ENCODE measurements at regions not wholly inside any gene's neighbourhood (a gene's known extent, or its start where the extent isn't known, plus 50 kb on each side); places are given as distances from the start of the nearest gene placed in this dataset.

GRCh38 chr17:6322316-6322715, 112.6 kb downstream of the AIPL1 start:
- ChIA-PET CTCF (interaction anchor here (0.7 to 1.1 kb wide), 2 partner anchors 17 to 32 kb away, joined by 4 to 5 read pairs; no protein-coding TSS in a partner anchor), POLR2A (no interaction called here)
- Histone ChIP-seq H2AFZ (ENCODE audit: low read depth, low read length) (no peak overlapping the region), H3K9me3 (replicated peaks; ENCODE audit: control insufficient read depth, insufficient read depth, low read length) (no peaks in the 10 kb centered on the region), H3K27ac (ENCODE audit: insufficient read depth, low read depth, low read length) (no peak overlapping the region), H3K27me3 (ENCODE audit: control insufficient read depth in 2 of 2, insufficient read depth in 2 of 2, low read length in 2 of 2) (peaks cover 4% of the 10 kb centered on the region in 2 experiments), H4K20me1 (replicated peaks; ENCODE audit: control insufficient read depth, extremely low read depth, insufficient read depth, low read length) (no peaks in the 10 kb centered on the region), H3K4me2 (ENCODE audit: insufficient read depth, low read length) (no peak overlapping the region), H3K4me3 (replicated peaks in 1 of 3; ENCODE audit: insufficient read depth in 1 of 3, low read depth in 1 of 3, low read length in 3 of 3) (no peak overlapping the region), H3K9ac (replicated peaks; ENCODE audit: extremely low read depth, insufficient read depth, low read length) (no peak overlapping the region), H3K9me1 (replicated peaks; ENCODE audit: control insufficient read depth, extremely low read depth, insufficient read depth, low read length) (no peaks in the 10 kb centered on the region), H3K79me2 (ENCODE audit: control insufficient read depth, insufficient read depth, low read length) (no peaks in the 10 kb centered on the region), H3K36me3 (ENCODE audit: control insufficient read depth in 2 of 2, extremely low read depth in 1 of 2, insufficient read depth in 2 of 2, low read length in 2 of 2) (no peaks in the 10 kb centered on the region), H3K4me1 (ENCODE audit: control insufficient read depth, extremely low read depth, insufficient read depth, low read length) (peaks cover 8% of the 10 kb centered on the region)
- FAIRE-seq (no peak), DNase-seq (ENCODE audit: low read depth, low spot score) (no peak)
- intact Hi-C loops (cut with micrococcal nuclease), result no loop called here
- BruUV-seq (replicated peaks), result no TSS peak
- TF ChIP-seq POLR2AphosphoS5 (IDR thresholded peaks at IDR 0.05; ENCODE audit: insufficient read depth, low read depth, low read length) (no peak), GATA2 (IDR thresholded peaks at IDR 0.05; ENCODE audit: insufficient read depth, insufficient read length, low read depth, low read length) (no peak), MYC (IDR thresholded peaks at IDR 0.05; ENCODE audit: low read depth, low read length) (no peak), FOS (IDR thresholded peaks at IDR 0.05; ENCODE audit: borderline replicate concordance, insufficient read depth, low read length) (no peak), MAX (IDR thresholded peaks at IDR 0.05; ENCODE audit: insufficient read depth, insufficient read length) (no peak)
- dilution Hi-C loops (cut with MboI; ENCODE audit: extremely low pct_ligation_motif_present, low sequenced_read_pairs), result no loop called here

- BruUV-seq (replicated peaks), result no TSS peak
- Histone ChIP-seq H3K36me3 (ENCODE audit: control insufficient read depth in 2 of 2, extremely low read depth in 1 of 2, insufficient read depth in 2 of 2, low read length in 2 of 2) (no peaks in the 10 kb centered on the region), H2AFZ (ENCODE audit: low read depth, low read length) (no peak overlapping the region), H3K4me1 (ENCODE audit: control insufficient read depth, extremely low read depth, insufficient read depth, low read length) (no peaks in the 10 kb centered on the region), H3K9me3 (replicated peaks; ENCODE audit: control insufficient read depth, insufficient read depth, low read length) (no peaks in the 10 kb centered on the region), H3K79me2 (ENCODE audit: control insufficient read depth, insufficient read depth, low read length) (no peaks in the 10 kb centered on the region), H3K27me3 (ENCODE audit: control insufficient read depth in 2 of 2, insufficient read depth in 2 of 2, low read length in 2 of 2) (peaks cover 3 to 12% of the 10 kb centered on the region in 2 experiments), H3K9ac (replicated peaks; ENCODE audit: extremely low read depth, insufficient read depth, low read length) (no peak overlapping the region), H3K9me1 (replicated peaks; ENCODE audit: control insufficient read depth, extremely low read depth, insufficient read depth, low read length) (no peaks in the 10 kb centered on the region), H3K4me2 (ENCODE audit: insufficient read depth, low read length) (no peak overlapping the region), H3K4me3 (replicated peaks in 1 of 3; ENCODE audit: insufficient read depth in 1 of 3, low read depth in 1 of 3, low read length in 3 of 3) (no peak overlapping the region), H3K27ac (ENCODE audit: insufficient read depth, low read depth, low read length) (no peak overlapping the region), H4K20me1 (replicated peaks; ENCODE audit: control insufficient read depth, extremely low read depth, insufficient read depth, low read length) (no peaks in the 10 kb centered on the region)
- CTCF ChIA-PET, result interaction anchor here (0.6 to 1.0 kb wide), 2 partner anchors 37 to 45 kb away, joined by 3 read pairs; no protein-coding TSS in a partner anchor
- FAIRE-seq, result no peak
- dilution Hi-C loops (cut with MboI; ENCODE audit: extremely low pct_ligation_motif_present, low sequenced_read_pairs), result no loop called here
- POLR2A ChIA-PET, result no interaction called here
- DNase-seq (ENCODE audit: low read depth, low spot score), result no peak
- intact Hi-C loops (cut with micrococcal nuclease), result no loop called here
- TF ChIP-seq POLR2AphosphoS5 (IDR thresholded peaks at IDR 0.05; ENCODE audit: insufficient read depth, low read depth, low read length) (no peak), CTCF (IDR thresholded peaks at IDR 0.05; ENCODE audit: extremely low read depth in 1 of 2, insufficient read depth in 1 of 2, low read depth in 1 of 2, low read length in 2 of 2) (no peak), EZH2 (IDR thresholded peaks at IDR 0.05; ENCODE audit: borderline replicate concordance, low read depth, low read length, severe bottlenecking) (no peak), FOS (IDR thresholded peaks at IDR 0.05; ENCODE audit: borderline replicate concordance, insufficient read depth, low read length) (no peak), JUN (IDR thresholded peaks at IDR 0.05; ENCODE audit: borderline replicate concordance, insufficient read depth, insufficient read length, low read depth) (no peak)
These were observed 120.6 kb downstream of the AIPL1 start for GRCh38 chr17:6314311-6314710.
